Kidney (tissue), 13 donors: ENCODE measurements at regions not wholly inside any gene's neighbourhood (a gene's known extent, or its start where the extent isn't known, plus 50 kb on each side); places are given as distances from the start of the nearest gene placed in this dataset.
A peak's percentile ranks its signal among the peaks of the same experiment; 100 is the strongest.

Experiments
- DNase-seq, 5 donors: peaks; one replicate each; pipeline ENCODE4 v3.0.0-alpha.2; 2013 to 2020
- FAIRE-seq: peaks from 2 replicates; lab custom pipeline; 2012; peaks lifted over from hg19 to GRCh38; lab: Jason Lieb, UNC
- H3K27ac ChIP-seq, 2 donors: one replicate each; pipeline ENCODE4 v1.7.0; 2013; ENCODE audit warnings: low read depth in 2 of 2, low read length in 2 of 2, inconsistent platforms in 1 of 2
- H3K27me3 ChIP-seq: one replicate; pipeline ENCODE4 v1.7.1; 2013; ENCODE audit warnings: low read length, inconsistent platforms; ENCODE audit not compliant: control insufficient read depth, insufficient read depth
- H3K36me3 ChIP-seq, 3 donors: one replicate each; pipeline versions ENCODE4 v1.7.0 to v1.7.1; 2013; ENCODE audit warnings: low read length in 3 of 3, control low read depth in 1 of 3, inconsistent platforms in 1 of 3; ENCODE audit not compliant: insufficient read depth in 3 of 3, control insufficient read depth in 2 of 3
- H3K4me1 ChIP-seq, 3 donors: one replicate each; pipeline versions ENCODE4 v1.7.0 to v1.7.1; 2013; ENCODE audit warnings: low read length in 3 of 3, inconsistent platforms in 1 of 3, low read depth in 1 of 3; ENCODE audit not compliant: control insufficient read depth in 2 of 3, insufficient read depth in 2 of 3
- H3K4me3 ChIP-seq, 3 donors: one replicate each; pipeline versions ENCODE4 v1.7.0 to v1.8.1; 2013; ENCODE audit warnings: low read length in 3 of 3, control low read depth in 1 of 3, inconsistent platforms in 1 of 3
- H3K9ac ChIP-seq, 3 donors: one replicate each; pipeline versions ENCODE4 v1.7.0 to v1.7.1; 2013; ENCODE audit warnings: low read length in 3 of 3, control low read depth in 1 of 3, inconsistent platforms in 1 of 3
- H3K9me3 ChIP-seq, 3 donors: one replicate each; pipeline versions ENCODE4 v1.7.0 to v1.7.1; 2013; ENCODE audit warnings: low read length in 3 of 3, control low read depth in 1 of 3, inconsistent platforms in 1 of 3; ENCODE audit not compliant: control insufficient read depth in 2 of 3, insufficient read depth in 1 of 3
- intact Hi-C: fragments of 100-400 bp; cut with DNase I; formaldehyde crosslinking; loops from one replicate; pipeline ENCODE4 v1.11.1; 2022
- TF ChIP-seq, protein P1 (sequence below): IDR thresholded peaks from 3 replicates; pipeline ENCODE4 v1.5.1; 2012; ENCODE audit warnings: mild to moderate bottlenecking, moderate library complexity, borderline replicate concordance; ENCODE audit not compliant: insufficient read depth; ENCODE audit errors: extremely low read depth
- donor health status: control.
- donor health status: control.
- donor health status: control.
- donor health status: control.
- donor health status: control.
- donor health status: DM: yes; HTN: yes; CAD: no.
- donor health status: Normal renal cell carcinoma (clear cell type).

DNA sequence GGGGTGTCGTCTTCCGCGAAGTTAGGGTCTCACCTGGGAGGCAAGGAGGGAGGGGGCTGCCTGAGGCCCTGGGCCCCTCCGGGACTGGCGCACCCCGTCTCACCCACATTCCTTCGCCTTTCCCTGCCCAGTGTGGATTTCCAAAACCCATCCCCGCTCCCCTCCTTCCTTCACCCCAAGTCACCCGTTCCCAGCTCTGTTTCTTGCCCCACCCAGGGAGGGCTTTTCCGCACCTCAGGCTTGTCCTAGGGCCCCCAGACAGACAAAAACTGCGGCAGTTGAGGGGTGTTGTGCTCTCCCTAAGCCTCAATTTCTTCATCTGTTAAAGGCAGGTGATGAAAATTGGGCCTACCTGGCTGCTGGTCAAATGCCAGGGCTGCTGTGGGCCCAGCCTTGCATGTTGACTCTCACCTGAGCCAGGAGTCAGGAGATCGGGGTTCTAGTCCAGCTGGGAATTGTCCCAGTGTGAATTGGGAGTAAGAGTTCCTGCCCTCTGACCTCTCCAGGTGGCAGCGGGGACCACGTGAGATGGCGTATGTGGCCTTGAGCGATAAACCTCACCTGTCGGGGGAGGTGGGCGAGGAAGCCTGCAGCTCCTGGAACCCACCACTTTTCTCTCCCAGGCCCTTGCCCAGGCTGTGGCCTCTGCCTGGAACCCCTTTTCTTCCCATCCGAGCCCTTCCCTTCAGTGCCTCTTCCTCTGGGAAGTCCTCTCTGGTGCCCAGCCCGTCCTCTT is 143.4 kb upstream of the IER5L start:
- H3K4me3 ChIP-seq, result peak overlapping the region in 2 of 3 donors; percentile 42 to 58
- H3K9me3 ChIP-seq, result no peaks in the 10 kb centered on the region
- no peaks in the 10 kb centered on the region for H3K36me3 ChIP-seq
- H3K27me3 ChIP-seq, result no peaks in the 10 kb centered on the region
- H3K4me1 ChIP-seq, result peaks cover 0 to 33% (median 25%) of the 10 kb centered on the region in 3 donors
- intact Hi-C loops, result no loop called here
- TF ChIP-seq, protein P1, sequence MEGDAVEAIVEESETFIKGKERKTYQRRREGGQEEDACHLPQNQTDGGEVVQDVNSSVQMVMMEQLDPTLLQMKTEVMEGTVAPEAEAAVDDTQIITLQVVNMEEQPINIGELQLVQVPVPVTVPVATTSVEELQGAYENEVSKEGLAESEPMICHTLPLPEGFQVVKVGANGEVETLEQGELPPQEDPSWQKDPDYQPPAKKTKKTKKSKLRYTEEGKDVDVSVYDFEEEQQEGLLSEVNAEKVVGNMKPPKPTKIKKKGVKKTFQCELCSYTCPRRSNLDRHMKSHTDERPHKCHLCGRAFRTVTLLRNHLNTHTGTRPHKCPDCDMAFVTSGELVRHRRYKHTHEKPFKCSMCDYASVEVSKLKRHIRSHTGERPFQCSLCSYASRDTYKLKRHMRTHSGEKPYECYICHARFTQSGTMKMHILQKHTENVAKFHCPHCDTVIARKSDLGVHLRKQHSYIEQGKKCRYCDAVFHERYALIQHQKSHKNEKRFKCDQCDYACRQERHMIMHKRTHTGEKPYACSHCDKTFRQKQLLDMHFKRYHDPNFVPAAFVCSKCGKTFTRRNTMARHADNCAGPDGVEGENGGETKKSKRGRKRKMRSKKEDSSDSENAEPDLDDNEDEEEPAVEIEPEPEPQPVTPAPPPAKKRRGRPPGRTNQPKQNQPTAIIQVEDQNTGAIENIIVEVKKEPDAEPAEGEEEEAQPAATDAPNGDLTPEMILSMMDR, result no peak
- H3K27ac ChIP-seq, result peak overlapping the region; percentile 82 to 95
- no peak for FAIRE-seq
- peak overlapping the region in 2 of 3 donors; percentile 78 to 80 for H3K9ac ChIP-seq
- peak in 2 of 5 donors; percentile 57 to 66 for DNase-seq

DNA sequence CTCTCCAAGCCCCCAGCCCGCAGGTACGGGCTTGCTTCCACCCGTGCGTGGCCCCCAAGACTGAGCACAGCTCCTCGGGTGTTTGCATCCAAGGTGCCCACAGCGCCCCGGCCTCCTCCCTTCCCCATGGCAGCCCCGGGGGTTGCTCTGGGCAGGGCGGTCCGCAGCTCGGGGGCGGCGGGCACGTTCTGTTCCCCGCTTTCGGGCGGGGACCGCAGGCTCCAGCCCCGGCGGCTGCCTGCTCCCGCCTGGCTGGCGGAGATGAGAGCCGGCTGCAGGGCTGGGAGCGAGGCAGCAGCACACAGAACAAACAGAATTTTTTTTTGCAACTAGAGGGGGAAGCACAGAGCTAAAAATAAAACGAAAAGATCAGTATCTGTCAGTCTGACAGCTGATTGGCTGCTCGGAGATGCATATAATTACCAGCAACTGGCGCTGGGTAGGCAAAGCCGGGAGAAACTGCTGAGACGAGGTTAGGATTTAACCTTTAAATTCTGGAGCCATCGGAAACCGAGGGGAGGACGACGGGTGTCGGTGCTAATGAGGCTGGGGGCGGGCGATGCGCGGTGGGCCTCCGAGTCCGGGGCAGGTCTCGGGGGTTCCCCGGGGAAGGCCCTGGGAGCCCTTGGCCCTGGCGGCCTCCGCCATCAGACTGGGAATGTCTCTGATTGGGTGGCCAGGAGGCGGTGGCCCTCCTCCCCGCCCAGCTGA is 142.7 kb upstream of the IER5L start:
- Histone ChIP-seq H3K36me3 (no peaks in the 10 kb centered on the region), H3K9ac (peak overlapping the region in 2 of 3 donors; percentile 78 to 80), H3K4me3 (peak overlapping the region in 2 of 3 donors; percentile 43 to 58), H3K4me1 (peaks cover 0 to 33% (median 25%) of the 10 kb centered on the region in 3 donors), H3K27ac (peak overlapping the region; percentile 82 to 95), H3K27me3 (no peaks in the 10 kb centered on the region), H3K9me3 (no peaks in the 10 kb centered on the region)
- peak; percentile 83 to 96 (median 90) for DNase-seq
- TF ChIP-seq, protein P1, result no peak
- FAIRE-seq, result no peak
- intact Hi-C loops, result no loop called here

DNA sequence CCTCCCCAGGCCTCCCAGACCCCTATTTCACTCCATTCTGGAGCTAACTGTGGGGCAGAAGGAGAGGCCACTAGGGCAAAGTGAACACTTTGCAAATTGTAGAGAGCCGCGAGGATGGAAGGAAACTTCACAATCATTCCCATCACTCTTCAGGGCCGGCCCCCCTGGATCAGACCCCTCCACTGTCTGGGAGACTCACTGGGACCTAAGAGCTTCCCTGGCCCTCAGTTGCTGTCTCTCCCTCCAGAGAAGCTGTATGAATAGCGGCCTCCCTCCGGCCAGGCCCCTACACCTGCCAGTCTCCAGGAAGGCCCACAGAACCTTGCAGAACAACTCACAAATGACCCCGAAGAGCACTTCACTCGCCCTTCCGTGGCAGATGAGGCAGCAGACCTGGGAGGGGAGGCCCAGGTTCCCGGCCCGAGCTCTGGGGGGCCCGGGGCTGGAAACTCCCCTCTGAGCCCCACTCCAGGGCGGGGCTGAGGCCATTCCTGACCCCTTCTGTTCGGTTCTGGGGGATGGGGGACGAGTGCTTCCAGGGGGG is 141.9 kb upstream of the IER5L start:
- no peak for FAIRE-seq

More for the DNA sequence above, 141.9 kb upstream of the IER5L start:
- Histone ChIP-seq H3K9me3 (no peaks in the 10 kb centered on the region), H3K9ac (peak overlapping the region in 2 of 3 donors; percentile 78 to 80), H3K36me3 (no peaks in the 10 kb centered on the region), H3K4me3 (peak overlapping the region in 2 of 3 donors; percentile 35 to 58), H3K27me3 (no peaks in the 10 kb centered on the region), H3K27ac (peak overlapping the region; percentile 82 to 95), H3K4me1 (peaks cover 0 to 33% (median 25%) of the 10 kb centered on the region in 3 donors)
- DNase-seq, result peak in 1 of 5 donors; percentile 79
- intact Hi-C loops, result loop anchor here (10.0 kb wide), 1 partner anchor 135 kb away; no protein-coding TSS in a partner anchor
- TF ChIP-seq, protein P1, result no peak
